Epithelial cell of esophagus (primary cell): ENCODE measurements at regions not wholly inside any gene's neighbourhood (a gene's known extent, or its start where the extent isn't known, plus 50 kb on each side); places are given as distances from the start of the nearest gene placed in this dataset.

Experiments used
- DNase-seq: peaks from one replicate; pipeline ENCODE4 v3.0.0; 2010; ENCODE audit warnings: low read depth
- H3K4me3 ChIP-seq: 2 replicates; pipeline ENCODE4 v1.5.1; 2011; ENCODE audit warnings: mild to moderate bottlenecking, low read length, control low read depth
- TF ChIP-seq, protein P1 (sequence below): IDR thresholded peaks from 2 replicates; pipeline ENCODE4 v1.5.1; 2011; ENCODE audit warnings: low read depth, mild to moderate bottlenecking, low read length, control low read depth, inconsistent platforms; ENCODE audit not compliant: insufficient read depth; ENCODE audit errors: missing control alignments

DNA sequence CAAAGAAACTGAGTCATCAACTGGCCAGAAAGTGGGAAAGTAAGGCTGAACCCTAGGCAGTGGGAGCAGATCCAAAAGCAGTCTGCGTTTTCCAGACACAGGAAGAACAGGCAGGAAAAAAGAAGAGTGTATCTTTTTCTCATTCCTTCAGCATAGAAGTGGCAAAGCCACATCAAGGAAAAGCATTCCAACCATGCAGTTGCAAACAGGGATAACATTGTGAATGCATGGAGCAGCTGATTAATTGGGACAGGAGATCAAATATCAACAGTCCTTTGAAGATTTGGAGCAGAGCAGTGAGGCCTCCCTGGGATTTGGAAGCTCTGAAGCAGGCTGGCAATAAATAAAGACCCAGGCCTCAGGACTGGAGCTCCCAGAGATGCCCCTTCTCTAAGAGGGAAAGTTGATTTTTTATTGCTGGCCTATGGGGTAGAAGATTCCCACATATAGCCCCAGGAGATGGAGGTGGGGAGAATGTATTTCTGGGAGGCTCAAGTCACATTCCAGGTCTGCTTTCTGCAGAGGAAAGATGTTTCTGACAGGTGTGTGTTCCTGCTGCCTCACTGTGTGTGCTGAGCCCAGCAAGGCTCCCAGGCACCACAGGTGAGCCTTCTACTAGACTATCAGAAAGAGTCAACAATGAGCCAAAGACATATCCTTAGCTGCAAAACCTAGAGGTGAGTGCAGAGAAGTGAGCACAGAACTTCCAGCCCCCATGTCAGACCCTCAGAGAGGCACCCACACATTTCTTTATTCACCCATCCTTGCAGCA is 222.5 kb downstream of the RAB28 start:
- DNase-seq, result no peak
- TF ChIP-seq, protein P1, sequence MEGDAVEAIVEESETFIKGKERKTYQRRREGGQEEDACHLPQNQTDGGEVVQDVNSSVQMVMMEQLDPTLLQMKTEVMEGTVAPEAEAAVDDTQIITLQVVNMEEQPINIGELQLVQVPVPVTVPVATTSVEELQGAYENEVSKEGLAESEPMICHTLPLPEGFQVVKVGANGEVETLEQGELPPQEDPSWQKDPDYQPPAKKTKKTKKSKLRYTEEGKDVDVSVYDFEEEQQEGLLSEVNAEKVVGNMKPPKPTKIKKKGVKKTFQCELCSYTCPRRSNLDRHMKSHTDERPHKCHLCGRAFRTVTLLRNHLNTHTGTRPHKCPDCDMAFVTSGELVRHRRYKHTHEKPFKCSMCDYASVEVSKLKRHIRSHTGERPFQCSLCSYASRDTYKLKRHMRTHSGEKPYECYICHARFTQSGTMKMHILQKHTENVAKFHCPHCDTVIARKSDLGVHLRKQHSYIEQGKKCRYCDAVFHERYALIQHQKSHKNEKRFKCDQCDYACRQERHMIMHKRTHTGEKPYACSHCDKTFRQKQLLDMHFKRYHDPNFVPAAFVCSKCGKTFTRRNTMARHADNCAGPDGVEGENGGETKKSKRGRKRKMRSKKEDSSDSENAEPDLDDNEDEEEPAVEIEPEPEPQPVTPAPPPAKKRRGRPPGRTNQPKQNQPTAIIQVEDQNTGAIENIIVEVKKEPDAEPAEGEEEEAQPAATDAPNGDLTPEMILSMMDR, result no peak
- no peak overlapping the region for H3K4me3 ChIP-seq

DNA sequence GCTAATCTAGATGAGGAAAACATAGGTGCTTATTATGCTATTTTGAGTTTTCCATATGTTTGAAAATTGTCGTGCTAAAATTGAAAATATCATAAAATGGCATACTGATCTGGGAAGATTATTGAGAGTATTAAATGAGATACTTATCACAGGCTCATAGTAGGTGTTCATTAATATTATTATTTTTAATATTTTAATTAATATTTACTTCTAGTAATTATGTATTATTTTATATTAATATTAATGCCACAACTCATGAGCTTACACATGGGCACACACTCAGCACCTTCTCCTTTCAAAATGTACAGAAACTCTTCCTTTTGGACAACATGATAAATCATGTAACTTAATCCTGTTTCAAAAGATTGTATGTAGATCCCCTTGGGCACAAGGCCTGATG is 223.6 kb downstream of the RAB28 start:
- no peak overlapping the region for H3K4me3 ChIP-seq
- no peak for DNase-seq
- TF ChIP-seq, protein P1, result no peak

GRCh38 chr4:13250263-13250662 is 233.9 kb downstream of the RAB28 start:
- H3K4me3 ChIP-seq, result no peak overlapping the region
- TF ChIP-seq, protein P1, result no peak
- no peak for DNase-seq

DNA sequence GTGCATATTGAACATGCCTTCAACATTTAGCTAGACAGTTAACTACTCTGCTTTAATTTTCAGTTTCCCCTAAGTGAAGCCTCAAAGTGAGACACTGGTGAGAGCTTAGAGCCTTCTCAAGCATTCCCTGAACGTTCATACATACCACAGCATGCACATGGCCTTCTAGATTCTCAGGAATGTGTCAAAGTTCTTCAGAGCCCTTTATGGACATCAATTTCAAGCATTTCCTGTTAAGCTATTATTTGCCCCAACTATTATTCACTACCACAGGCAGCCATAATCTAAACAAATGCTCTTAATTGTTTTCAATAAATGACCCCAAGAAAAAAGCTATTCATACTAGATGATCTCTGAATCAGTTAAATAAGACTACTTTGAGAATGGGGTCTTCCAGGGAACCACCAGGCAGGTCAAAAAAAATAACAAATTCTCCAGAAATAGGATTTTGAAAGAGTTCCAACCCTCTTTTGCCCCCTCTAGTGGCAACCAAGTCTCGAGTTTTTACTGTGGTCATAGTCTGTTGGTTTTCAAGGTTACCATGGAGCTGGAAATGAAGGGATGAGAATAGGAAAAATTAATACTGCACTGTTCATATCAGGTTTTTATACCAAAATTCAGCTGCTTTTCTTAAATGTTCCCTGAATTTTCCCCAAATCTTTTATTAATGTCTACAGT is 235.4 kb downstream of the RAB28 start:
- no peak for DNase-seq
- no peak overlapping the region for H3K4me3 ChIP-seq
- TF ChIP-seq, protein P1, result no peak

GRCh38 chr4:13246107-13246506 is 238.0 kb downstream of the RAB28 start:
- H3K4me3 ChIP-seq, result no peak overlapping the region
- TF ChIP-seq, protein P1, result no peak
- DNase-seq, result no peak

- TF ChIP-seq, protein P1, result no peak
- H3K4me3 ChIP-seq, result no peak overlapping the region
- no peak for DNase-seq
These were observed 239.7 kb downstream of the RAB28 start for GRCh38 chr4:13244444-13244843.
